Cardiac muscle cell (in vitro differentiated cells and primary cell): ENCODE measurements at regions not wholly inside any gene's neighbourhood (a gene's known extent, or its start where the extent isn't known, plus 50 kb on each side); places are given as distances from the start of the nearest gene placed in this dataset.

ENCODE experiments used
- DNase-seq, 2 donors: peaks; one replicate each; pipeline versions ENCODE4 v3.0.0 to v3.0.0-alpha.2; 2010 to 2017; ENCODE audit warnings: low read depth in 1 of 2, low spot score in 1 of 2
- H3K27ac ChIP-seq: fragments of 200-600 bp; sonication (generic); 2 replicates; pipeline ENCODE4 v1.5.1; 2016
- H3K27me3 ChIP-seq: fragments of 200-600 bp; sonication (generic); 2 replicates; pipeline ENCODE4 v1.6.0; 2016; ENCODE audit warnings: control low read depth
- H3K36me3 ChIP-seq: fragments of 200-600 bp; sonication (generic); 2 replicates; pipeline ENCODE4 v1.5.1; 2016; ENCODE audit warnings: control low read depth
- H3K4me1 ChIP-seq: fragments of 200-600 bp; sonication (generic); 2 replicates; pipeline ENCODE4 v1.8.1; 2017; ENCODE audit warnings: low read depth, mild to moderate bottlenecking, mixed run types
- H3K4me3 ChIP-seq: fragments of 200-600 bp; sonication (generic); 2 replicates; pipeline ENCODE4 v1.5.1; 2016; ENCODE audit warnings: mild to moderate bottlenecking
- H3K9me3 ChIP-seq: fragments of 200-600 bp; sonication (generic); 2 replicates; pipeline ENCODE4 v1.5.1; 2017; ENCODE audit warnings: low read depth, mild to moderate bottlenecking, control low read depth
- CTCF ChIP-seq: IDR thresholded peaks from 2 replicates; pipeline ENCODE4 v1.5.1; 2012; ENCODE audit warnings: low read depth, mild to moderate bottlenecking, low read length

- H3K9me3 ChIP-seq, result no peaks in the 10 kb centered on the region
- no peaks in the 10 kb centered on the region for H3K36me3 ChIP-seq
- peaks cover 9% of the 10 kb centered on the region for H3K4me1 ChIP-seq
- TF ChIP-seq CTCF, result no peak
- DNase-seq, result no peak
- H3K27me3 ChIP-seq, result no peaks in the 10 kb centered on the region
- no peak overlapping the region for H3K4me3 ChIP-seq
- no peak overlapping the region for H3K27ac ChIP-seq
Measured at GRCh38 chr2:62407838-62408237, 98.2 kb downstream of the TMEM17 start.

GRCh38 chr2:62407401-62407800 is 98.6 kb downstream of the TMEM17 start:
- no peak for DNase-seq
- Histone ChIP-seq H3K36me3 (no peaks in the 10 kb centered on the region), H3K27me3 (no peaks in the 10 kb centered on the region), H3K9me3 (no peaks in the 10 kb centered on the region), H3K4me1 (peaks cover 9% of the 10 kb centered on the region), H3K27ac (no peak overlapping the region), H3K4me3 (no peak overlapping the region)
- no peak for TF ChIP-seq CTCF

- TF ChIP-seq CTCF, result no peak
- no peaks in the 10 kb centered on the region for H3K9me3 ChIP-seq
- H3K27ac ChIP-seq, result no peak overlapping the region
- H3K4me1 ChIP-seq, result peaks cover 6% of the 10 kb centered on the region
- no peaks in the 10 kb centered on the region for H3K36me3 ChIP-seq
- DNase-seq, result no peak
- no peak overlapping the region for H3K4me3 ChIP-seq
- H3K27me3 ChIP-seq, result no peaks in the 10 kb centered on the region
Measured at GRCh38 chr2:62406573-62407043, 99.4 kb downstream of the TMEM17 start.

- no peaks in the 10 kb centered on the region for H3K4me1 ChIP-seq
- no peak for TF ChIP-seq CTCF
- no peak overlapping the region for H3K4me3 ChIP-seq
- H3K27ac ChIP-seq, result no peak overlapping the region
- no peaks in the 10 kb centered on the region for H3K27me3 ChIP-seq
- DNase-seq, result no peak
- H3K9me3 ChIP-seq, result no peaks in the 10 kb centered on the region
- H3K36me3 ChIP-seq, result no peaks in the 10 kb centered on the region
Measured at GRCh38 chr2:62404913-62405312, 101.1 kb downstream of the TMEM17 start.

- no peaks in the 10 kb centered on the region for H3K9me3 ChIP-seq
- no peak for TF ChIP-seq CTCF
- no peaks in the 10 kb centered on the region for H3K4me1 ChIP-seq
- no peak for DNase-seq
- H3K4me3 ChIP-seq, result no peak overlapping the region
- H3K27me3 ChIP-seq, result no peaks in the 10 kb centered on the region
- no peak overlapping the region for H3K27ac ChIP-seq
- no peaks in the 10 kb centered on the region for H3K36me3 ChIP-seq
Measured at GRCh38 chr2:62402156-62402555, 103.8 kb downstream of the TMEM17 start.

- H3K36me3 ChIP-seq, result no peaks in the 10 kb centered on the region
- no peaks in the 10 kb centered on the region for H3K27me3 ChIP-seq
- no peak overlapping the region for H3K4me3 ChIP-seq
- DNase-seq, result no peak
- H3K27ac ChIP-seq, result no peak overlapping the region
- no peak for TF ChIP-seq CTCF
- no peaks in the 10 kb centered on the region for H3K4me1 ChIP-seq
- no peaks in the 10 kb centered on the region for H3K9me3 ChIP-seq
Measured at GRCh38 chr2:62398356-62398755, 107.6 kb downstream of the TMEM17 start.
